ENCODE measurements at regions not wholly inside any gene's neighbourhood (a gene's known extent, or its start where the extent isn't known, plus 50 kb on each side); places are given as distances from the start of the nearest gene placed in this dataset.

- TF ChIP-seq, protein P1, sequence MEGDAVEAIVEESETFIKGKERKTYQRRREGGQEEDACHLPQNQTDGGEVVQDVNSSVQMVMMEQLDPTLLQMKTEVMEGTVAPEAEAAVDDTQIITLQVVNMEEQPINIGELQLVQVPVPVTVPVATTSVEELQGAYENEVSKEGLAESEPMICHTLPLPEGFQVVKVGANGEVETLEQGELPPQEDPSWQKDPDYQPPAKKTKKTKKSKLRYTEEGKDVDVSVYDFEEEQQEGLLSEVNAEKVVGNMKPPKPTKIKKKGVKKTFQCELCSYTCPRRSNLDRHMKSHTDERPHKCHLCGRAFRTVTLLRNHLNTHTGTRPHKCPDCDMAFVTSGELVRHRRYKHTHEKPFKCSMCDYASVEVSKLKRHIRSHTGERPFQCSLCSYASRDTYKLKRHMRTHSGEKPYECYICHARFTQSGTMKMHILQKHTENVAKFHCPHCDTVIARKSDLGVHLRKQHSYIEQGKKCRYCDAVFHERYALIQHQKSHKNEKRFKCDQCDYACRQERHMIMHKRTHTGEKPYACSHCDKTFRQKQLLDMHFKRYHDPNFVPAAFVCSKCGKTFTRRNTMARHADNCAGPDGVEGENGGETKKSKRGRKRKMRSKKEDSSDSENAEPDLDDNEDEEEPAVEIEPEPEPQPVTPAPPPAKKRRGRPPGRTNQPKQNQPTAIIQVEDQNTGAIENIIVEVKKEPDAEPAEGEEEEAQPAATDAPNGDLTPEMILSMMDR (IDR thresholded peaks at IDR 0.05) = no peak
- TF ChIP-seq POLR2AphosphoS5 (IDR thresholded peaks at IDR 0.05) = no peak
Measured at GRCh38 chr12:114275932-114276785, 129.8 kb downstream of the TBX5 start.
